Mucosa of rectum (tissue), 2 donors: ENCODE measurements at regions not wholly inside any gene's neighbourhood (a gene's known extent, or its start where the extent isn't known, plus 50 kb on each side); places are given as distances from the start of the nearest gene placed in this dataset.
A peak's percentile ranks its signal among the peaks of the same experiment; 100 is the strongest.

Experiments
- H3K27ac ChIP-seq, 2 donors: one replicate each; pipeline ENCODE4 v1.7.0; 2013; ENCODE audit warnings: inconsistent platforms in 2 of 2, low read depth in 2 of 2, low read length in 2 of 2
- H3K27me3 ChIP-seq, 2 donors: one replicate each; pipeline ENCODE4 v1.7.0; 2013; ENCODE audit warnings: low read length in 2 of 2; ENCODE audit not compliant: control insufficient read depth in 2 of 2, insufficient read depth in 2 of 2
- H3K36me3 ChIP-seq, 2 donors: one replicate each; pipeline ENCODE4 v1.7.0; 2013; ENCODE audit warnings: low read length in 2 of 2; ENCODE audit not compliant: control insufficient read depth in 2 of 2, insufficient read depth in 2 of 2
- H3K4me1 ChIP-seq, 2 donors: one replicate each; pipeline ENCODE4 v1.7.0; 2013; ENCODE audit warnings: low read length in 2 of 2, mild to moderate bottlenecking in 1 of 2; ENCODE audit not compliant: control insufficient read depth in 2 of 2, insufficient read depth in 2 of 2
- H3K4me3 ChIP-seq, 2 donors: one replicate each; pipeline ENCODE4 v1.7.0; 2013; ENCODE audit warnings: low read length in 2 of 2
- H3K9ac ChIP-seq, 2 donors: one replicate each; pipeline ENCODE4 v1.7.0; 2013; ENCODE audit warnings: low read length in 2 of 2, low read depth in 1 of 2, mild to moderate bottlenecking in 1 of 2
- H3K9me3 ChIP-seq, 2 donors: one replicate each; pipeline ENCODE4 v1.7.0; 2013; ENCODE audit warnings: low read length in 2 of 2; ENCODE audit not compliant: control insufficient read depth in 2 of 2
- donor health status: healthy.
- donor health status: Normal muscosa, but diverticular disease.

DNA sequence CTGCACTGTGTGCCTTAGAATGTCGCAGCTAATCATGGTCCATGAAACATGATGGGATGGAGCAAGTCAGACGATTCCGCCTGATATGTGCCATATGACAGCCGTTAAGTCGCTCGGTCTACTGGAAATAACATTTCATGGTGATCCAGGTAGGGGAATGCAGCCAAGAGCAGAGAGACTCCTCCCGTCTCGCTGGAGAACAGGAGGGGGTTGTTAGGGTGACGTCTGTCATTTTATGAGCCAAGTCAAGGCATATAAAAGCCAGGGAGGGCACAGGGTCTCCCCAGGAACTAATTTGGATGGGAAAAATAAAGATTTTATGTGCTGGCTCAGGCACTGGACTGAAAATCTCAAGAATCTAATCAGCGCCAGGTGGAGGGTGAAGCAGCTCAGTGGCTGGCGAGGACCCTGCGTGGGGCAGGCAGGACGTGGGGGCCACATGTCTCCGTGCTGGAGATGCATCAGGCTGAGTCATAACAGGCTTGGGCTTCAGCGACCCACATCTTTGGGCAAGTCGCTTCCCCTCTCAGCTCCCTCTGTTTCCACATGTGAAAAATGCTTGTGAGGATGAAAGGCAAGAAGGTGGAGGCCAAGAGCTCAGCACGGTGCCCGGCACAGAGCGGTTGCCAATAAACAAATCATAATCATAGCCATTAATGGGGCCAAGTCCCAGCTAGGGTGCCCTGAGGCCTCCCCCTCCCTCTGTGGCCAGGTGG, 234.6 kb downstream of the ANKRD60 start:
- Histone ChIP-seq H3K9me3 (no peaks in the 10 kb centered on the region), H3K9ac (no peak overlapping the region), H3K36me3 (no peaks in the 10 kb centered on the region), H3K27me3 (no peaks in the 10 kb centered on the region), H3K4me3 (no peak overlapping the region), H3K27ac (no peak overlapping the region), H3K4me1 (peaks cover 32 to 55% of the 10 kb centered on the region in 2 donors)

DNA sequence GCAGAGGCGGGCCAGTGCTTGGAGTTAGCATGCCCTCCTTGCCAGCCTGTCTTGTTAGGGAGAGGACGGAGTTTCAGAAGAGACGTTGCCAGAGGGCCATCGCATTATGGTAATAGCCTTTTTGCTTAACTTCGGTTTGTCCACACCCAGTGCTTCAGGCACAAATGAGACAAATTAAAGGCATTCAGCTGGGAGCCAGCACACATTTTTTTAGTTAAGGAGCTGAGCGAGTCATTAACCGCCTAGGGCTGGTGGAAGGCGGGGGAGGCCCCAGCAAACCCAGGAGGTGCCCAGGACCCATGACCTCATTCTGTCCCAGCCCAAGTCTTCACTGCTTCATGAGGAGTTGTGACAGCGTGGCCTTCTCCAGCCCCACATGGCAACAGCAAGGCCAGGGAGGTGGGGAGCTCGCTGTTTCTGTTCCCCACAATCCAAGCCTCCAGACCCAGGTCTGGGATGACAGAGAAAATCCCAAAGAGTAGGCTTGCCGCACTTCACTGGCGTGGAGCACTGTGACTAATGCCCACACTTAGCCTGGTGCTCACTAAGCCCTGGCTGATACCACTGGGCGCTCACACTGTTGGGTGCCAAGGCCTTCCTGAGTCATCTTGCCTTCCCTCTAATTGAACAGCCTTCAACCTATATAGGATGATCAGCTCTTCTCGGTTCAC, 237.1 kb downstream of the ANKRD60 start:
- H3K9ac ChIP-seq = no peak overlapping the region
- no peak overlapping the region for H3K4me3 ChIP-seq
- peaks cover 17 to 51% of the 10 kb centered on the region in 2 donors for H3K4me1 ChIP-seq
- no peaks in the 10 kb centered on the region for H3K27me3 ChIP-seq
- H3K27ac ChIP-seq = no peak overlapping the region
- H3K36me3 ChIP-seq = no peaks in the 10 kb centered on the region
- no peaks in the 10 kb centered on the region for H3K9me3 ChIP-seq

DNA sequence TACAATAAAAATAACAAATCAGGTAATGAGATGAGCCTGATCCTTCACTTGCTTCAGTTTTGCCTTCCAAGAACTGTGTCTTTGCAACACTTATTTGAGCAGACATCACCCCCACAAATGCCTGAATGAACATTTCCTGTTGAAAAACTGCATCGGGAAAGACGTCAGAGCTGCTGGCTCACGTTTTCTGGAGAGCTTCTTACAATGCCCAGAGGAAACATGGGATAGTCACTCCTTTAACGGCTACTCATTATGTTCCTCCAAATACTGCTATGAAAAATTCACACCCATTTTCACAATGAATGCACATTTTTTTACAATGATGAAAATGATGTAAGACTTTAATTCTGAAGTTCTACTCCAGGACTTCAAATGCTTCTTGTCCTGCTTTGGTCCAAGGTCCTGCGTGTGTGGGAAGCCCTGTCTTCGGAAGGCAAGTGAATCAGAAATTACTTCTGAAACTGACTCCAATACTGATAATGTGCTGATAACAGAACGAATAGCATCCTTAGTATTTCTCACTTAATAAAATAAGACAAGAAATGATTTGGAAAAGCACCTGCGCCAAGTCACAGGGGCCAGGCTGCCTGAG, 238.0 kb downstream of the ANKRD60 start:
- no peaks in the 10 kb centered on the region for H3K27me3 ChIP-seq
- H3K27ac ChIP-seq = no peak overlapping the region
- H3K4me3 ChIP-seq = no peak overlapping the region
- peaks cover 8 to 42% of the 10 kb centered on the region in 2 donors for H3K4me1 ChIP-seq
- no peaks in the 10 kb centered on the region for H3K9me3 ChIP-seq
- H3K9ac ChIP-seq = no peak overlapping the region
- no peaks in the 10 kb centered on the region for H3K36me3 ChIP-seq

DNA sequence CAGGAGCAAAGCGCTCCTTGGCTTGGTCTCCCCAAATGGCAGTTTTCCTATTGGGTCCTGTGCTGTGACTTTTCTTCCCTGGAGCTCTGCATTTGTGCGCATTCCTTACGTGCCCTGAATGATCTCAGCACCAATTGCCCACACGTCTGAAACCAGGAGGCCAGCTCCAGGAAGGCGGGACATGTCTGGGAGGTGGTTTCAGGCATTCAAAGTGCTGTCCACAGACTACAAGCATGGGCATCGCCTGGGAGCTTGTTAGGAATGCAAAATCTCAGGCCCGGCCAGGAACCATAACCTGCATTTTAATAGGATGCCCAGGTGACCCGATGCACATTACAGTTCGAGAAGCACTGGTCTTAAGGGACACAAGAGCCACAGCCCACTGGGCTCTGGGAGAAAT, 239.6 kb downstream of the ANKRD60 start:
- no peaks in the 10 kb centered on the region for H3K36me3 ChIP-seq
- H3K27me3 ChIP-seq = no peaks in the 10 kb centered on the region
- H3K27ac ChIP-seq = no peak overlapping the region
- H3K9me3 ChIP-seq = no peaks in the 10 kb centered on the region
- H3K4me1 ChIP-seq = peaks cover 6 to 40% of the 10 kb centered on the region in 2 donors
- H3K4me3 ChIP-seq = no peak overlapping the region
- no peak overlapping the region for H3K9ac ChIP-seq

DNA sequence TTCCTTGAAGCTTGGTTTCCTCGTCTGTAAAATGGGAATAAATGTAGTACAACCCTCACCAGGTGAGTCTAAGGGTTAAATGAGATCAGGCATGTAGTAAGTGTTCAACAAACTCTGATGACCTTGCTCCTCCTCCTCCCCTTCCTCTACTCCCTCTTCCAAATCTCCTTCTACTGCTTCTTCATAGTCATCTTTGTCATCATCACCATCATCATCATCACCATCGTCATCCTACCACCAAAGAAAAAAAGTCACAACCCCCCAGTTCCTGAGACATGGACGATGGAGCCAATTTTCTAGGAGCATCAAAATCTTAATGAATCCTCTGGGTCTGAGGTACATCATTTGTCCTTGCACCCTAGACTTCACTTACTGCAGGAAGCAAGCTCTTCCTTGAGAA, 240.0 kb downstream of the ANKRD60 start:
- Histone ChIP-seq H3K9me3 (no peaks in the 10 kb centered on the region), H3K27ac (peak overlapping the region in 1 of 2 donors; percentile 38), H3K36me3 (no peaks in the 10 kb centered on the region), H3K4me3 (no peak overlapping the region), H3K27me3 (no peaks in the 10 kb centered on the region), H3K4me1 (peaks cover 6 to 36% of the 10 kb centered on the region in 2 donors), H3K9ac (no peak overlapping the region)

DNA sequence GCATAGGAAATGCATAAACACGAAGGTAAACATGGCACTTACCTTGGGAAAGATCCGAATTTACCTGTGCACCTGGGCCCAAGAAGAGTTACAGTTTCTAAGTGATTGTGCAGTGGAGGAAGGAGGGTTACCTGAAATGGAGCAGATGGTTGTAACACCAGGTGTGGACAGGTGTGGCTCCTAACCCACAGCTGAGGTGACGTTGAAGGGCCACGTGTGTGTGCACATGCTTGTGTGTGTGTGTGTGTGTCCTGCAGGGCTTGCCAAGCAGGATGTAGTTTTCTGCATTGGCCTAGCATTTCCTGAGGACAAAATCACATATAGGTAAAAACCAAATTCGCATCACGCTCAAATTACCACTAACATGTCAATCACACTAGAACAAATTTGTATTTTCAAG, 240.8 kb downstream of the ANKRD60 start:
- Histone ChIP-seq H3K9me3 (no peaks in the 10 kb centered on the region), H3K4me3 (no peak overlapping the region), H3K36me3 (no peaks in the 10 kb centered on the region), H3K9ac (peak overlapping the region in 1 of 2 donors; percentile 23), H3K27me3 (no peaks in the 10 kb centered on the region), H3K27ac (peak overlapping the region; percentile 40 to 52), H3K4me1 (peaks cover 6 to 31% of the 10 kb centered on the region in 2 donors)

DNA sequence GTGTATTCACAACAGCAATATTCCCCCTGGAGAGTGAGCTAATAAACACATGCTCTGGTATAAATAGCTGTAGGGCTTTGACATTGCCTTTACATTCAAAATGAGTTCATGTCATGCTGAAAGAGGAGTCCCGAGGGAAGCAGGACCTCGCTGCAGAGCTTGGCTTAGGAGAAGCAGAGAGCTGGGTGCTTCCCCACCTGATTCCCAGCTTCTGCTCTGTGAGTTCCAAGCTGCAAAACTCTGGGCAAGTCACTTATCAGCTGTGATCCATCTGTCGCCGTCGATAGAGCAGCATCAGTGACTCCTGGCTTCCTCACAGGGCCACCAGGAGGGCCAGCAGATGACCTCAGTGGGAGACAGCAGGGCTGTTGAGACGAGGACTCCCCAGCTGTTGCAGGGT, 241.8 kb downstream of the ANKRD60 start:
- Histone ChIP-seq H3K4me3 (no peak overlapping the region), H3K27ac (peak overlapping the region in 1 of 2 donors; percentile 40), H3K9ac (peak overlapping the region in 1 of 2 donors; percentile 31), H3K27me3 (no peaks in the 10 kb centered on the region), H3K36me3 (no peaks in the 10 kb centered on the region), H3K4me1 (peaks cover 0 to 21% of the 10 kb centered on the region in 2 donors), H3K9me3 (no peaks in the 10 kb centered on the region)

DNA sequence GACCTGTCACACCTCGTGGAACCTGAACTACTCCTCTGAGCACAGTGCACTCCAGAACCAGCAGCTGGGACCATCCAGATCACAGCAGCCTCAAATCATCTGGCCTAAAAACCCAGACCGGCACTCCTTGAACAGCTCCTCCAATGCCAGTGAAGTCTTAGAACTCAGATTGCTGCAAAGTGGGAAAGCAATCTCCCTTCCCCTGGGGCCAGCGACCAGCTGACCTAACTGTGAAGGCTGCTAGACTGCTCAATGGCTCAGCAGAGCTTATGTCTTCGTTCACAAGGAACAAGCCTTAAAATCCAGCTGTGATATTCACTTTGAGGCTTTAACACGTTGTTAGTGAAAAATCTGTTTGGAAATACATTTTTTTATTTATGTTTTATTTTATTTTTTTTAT, 243.2 kb downstream of the ANKRD60 start:
- H3K9me3 ChIP-seq = no peaks in the 10 kb centered on the region
- H3K9ac ChIP-seq = no peak overlapping the region
- H3K4me1 ChIP-seq = peaks cover 0 to 14% of the 10 kb centered on the region in 2 donors
- no peaks in the 10 kb centered on the region for H3K27me3 ChIP-seq
- H3K36me3 ChIP-seq = no peaks in the 10 kb centered on the region
- H3K4me3 ChIP-seq = no peak overlapping the region
- H3K27ac ChIP-seq = no peak overlapping the region

DNA sequence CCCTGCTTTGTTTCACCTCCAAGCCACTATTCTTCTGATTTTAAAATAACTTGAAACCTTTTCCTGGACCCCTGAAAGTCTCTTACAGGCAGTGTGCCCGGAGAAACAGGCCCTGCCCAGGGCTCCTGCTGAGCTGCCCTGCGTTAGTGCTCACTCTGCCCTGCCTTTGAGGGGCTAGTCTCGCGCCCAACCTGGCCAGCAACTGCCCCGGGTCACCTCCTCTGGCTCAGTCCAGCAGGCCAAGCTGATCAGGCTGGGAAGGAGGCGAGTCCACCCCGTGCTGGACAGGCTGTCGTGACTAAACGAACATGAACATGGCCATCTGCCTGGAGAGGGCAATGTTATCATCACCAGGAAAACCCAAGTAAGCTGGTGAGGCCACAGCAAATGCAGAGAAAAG, 245.4 kb downstream of the ANKRD60 start:
- H3K27ac ChIP-seq = no peak overlapping the region
- H3K36me3 ChIP-seq = no peaks in the 10 kb centered on the region
- H3K4me1 ChIP-seq = peaks cover 0 to 11% of the 10 kb centered on the region in 2 donors
- no peaks in the 10 kb centered on the region for H3K27me3 ChIP-seq
- no peaks in the 10 kb centered on the region for H3K9me3 ChIP-seq
- H3K4me3 ChIP-seq = no peak overlapping the region
- H3K9ac ChIP-seq = no peak overlapping the region

DNA sequence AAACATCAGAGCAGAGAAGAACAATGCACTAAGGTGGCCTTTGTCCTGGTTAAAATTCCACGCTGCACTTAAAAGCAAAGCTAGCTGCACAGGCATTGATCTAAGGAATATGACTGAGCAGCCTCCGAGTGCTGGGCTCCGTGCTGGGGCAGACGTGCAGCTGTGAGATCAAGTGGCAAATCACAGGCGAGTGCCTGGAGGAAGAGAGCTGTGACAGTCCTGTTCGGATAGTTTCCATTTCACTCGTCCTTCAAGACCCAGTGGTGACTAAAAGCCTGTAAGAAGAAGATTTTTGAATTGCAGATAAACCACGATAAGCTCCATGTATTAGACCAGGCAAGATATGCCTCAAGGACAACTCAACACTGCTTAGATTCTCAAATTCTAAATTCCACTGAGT, 247.9 kb downstream of the ANKRD60 start:
- no peak overlapping the region for H3K9ac ChIP-seq
- H3K4me1 ChIP-seq = no peaks in the 10 kb centered on the region
- H3K9me3 ChIP-seq = no peaks in the 10 kb centered on the region
- H3K36me3 ChIP-seq = no peaks in the 10 kb centered on the region
- H3K27me3 ChIP-seq = no peaks in the 10 kb centered on the region
- H3K27ac ChIP-seq = no peak overlapping the region
- H3K4me3 ChIP-seq = no peak overlapping the region
